PFSK-1 (cell line): ENCODE measurements at regions not wholly inside any gene's neighbourhood (a gene's known extent, or its start where the extent isn't known, plus 50 kb on each side); places are given as distances from the start of the nearest gene placed in this dataset.

ENCODE experiments used
- FOXP2 ChIP-seq: optimal IDR thresholded peaks from 2 replicates; pipeline ENCODE3; 2011; ENCODE audit warnings: borderline replicate concordance, control low read depth, inconsistent platforms; ENCODE audit not compliant: insufficient read depth; ENCODE audit errors: extremely low read length, extremely low read depth
- POLR2AphosphoS5 ChIP-seq: IDR thresholded peaks from 2 replicates; pipeline ENCODE4 v1.6.1; 2012; ENCODE audit warnings: low read depth, mild to moderate bottlenecking, control low read depth, low read length, moderate library complexity
- REST ChIP-seq, 2 experiments: IDR thresholded peaks; 2 replicates each; pipeline versions ENCODE4 v1.6.1 to v1.8.0; 2011 to 2012; ENCODE audit warnings: low read depth in 2 of 2, low read length in 2 of 2, control low read depth in 1 of 2, inconsistent platforms in 1 of 2, mild to moderate bottlenecking in 1 of 2, moderate library complexity in 1 of 2; ENCODE audit not compliant: insufficient read depth in 1 of 2
- SIN3A ChIP-seq: IDR thresholded peaks from 2 replicates; pipeline ENCODE4 v1.6.1; 2012; ENCODE audit warnings: mild to moderate bottlenecking, low read length, moderate library complexity, borderline replicate concordance; ENCODE audit not compliant: insufficient read depth
- TAF1 ChIP-seq: IDR thresholded peaks from 2 replicates; pipeline ENCODE4 v1.6.1; 2012; ENCODE audit warnings: low read length, control low read depth, borderline replicate concordance; ENCODE audit not compliant: insufficient read depth

GRCh38 chr16:72471317-72471924 lies 299.5 kb upstream of the PMFBP1 start:
- TF ChIP-seq POLR2AphosphoS5 (no peak), SIN3A (no peak), TAF1 (no peak), REST (IDR thresholded peaks at IDR 0.05; ENCODE audit: insufficient read depth in 1 of 2, low read depth in 2 of 2, low read length in 2 of 2) (no peak), FOXP2 (no peak)

- TF ChIP-seq TAF1 (no peak), POLR2AphosphoS5 (no peak), REST (IDR thresholded peaks at IDR 0.05; ENCODE audit: insufficient read depth in 1 of 2, low read depth in 2 of 2, low read length in 2 of 2) (no peak), SIN3A (no peak), FOXP2 (no peak)
Observed at GRCh38 chr16:72470541-72470940, 298.6 kb upstream of the PMFBP1 start.

GRCh38 chr16:72469932-72470331 lies 298.0 kb upstream of the PMFBP1 start:
- TF ChIP-seq POLR2AphosphoS5 (no peak), REST (IDR thresholded peaks at IDR 0.05; ENCODE audit: insufficient read depth in 1 of 2, low read depth in 2 of 2, low read length in 2 of 2) (no peak), SIN3A (no peak), FOXP2 (no peak), TAF1 (no peak)

GRCh38 chr16:72468582-72468981 lies 296.6 kb upstream of the PMFBP1 start:
- TF ChIP-seq SIN3A, result no peak
- no peak for TF ChIP-seq REST (IDR thresholded peaks at IDR 0.05; ENCODE audit: insufficient read depth in 1 of 2, low read depth in 2 of 2, low read length in 2 of 2)
- no peak for TF ChIP-seq FOXP2
- TF ChIP-seq TAF1, result no peak
- no peak for TF ChIP-seq POLR2AphosphoS5

GRCh38 chr16:72467157-72467759 lies 295.3 kb upstream of the PMFBP1 start:
- TF ChIP-seq TAF1, result no peak
- TF ChIP-seq FOXP2, result no peak
- no peak for TF ChIP-seq REST (IDR thresholded peaks at IDR 0.05; ENCODE audit: insufficient read depth in 1 of 2, low read depth in 2 of 2, low read length in 2 of 2)
- TF ChIP-seq SIN3A, result no peak
- no peak for TF ChIP-seq POLR2AphosphoS5
